ENCODE measurements at regions not wholly inside any gene's neighbourhood (a gene's known extent, or its start where the extent isn't known, plus 50 kb on each side); places are given as distances from the start of the nearest gene placed in this dataset.

GRCh38 chr22:49638788-49639187, 188.9 kb downstream of the BRD1 start:
- DNase-seq = no peak

GRCh38 chr22:49638001-49638400, 189.7 kb downstream of the BRD1 start:
- DNase-seq = no peak

GRCh38 chr22:49637255-49637760, 190.4 kb downstream of the BRD1 start:
- DNase-seq = no peak

- no peak for DNase-seq
Measured at GRCh38 chr22:49636649-49637048, 191.0 kb downstream of the BRD1 start.

- no peak for DNase-seq
Measured at GRCh38 chr22:49636214-49636613, 191.5 kb downstream of the BRD1 start.

- no peak for DNase-seq
Measured at GRCh38 chr22:49634006-49634772, 193.5 kb downstream of the BRD1 start.

- no peak for DNase-seq
Measured at GRCh38 chr22:49633010-49633324, 194.7 kb downstream of the BRD1 start.

GRCh38 chr22:49632199-49633009, 195.3 kb downstream of the BRD1 start:
- peak; percentile 48 for DNase-seq

- no peak for DNase-seq
Measured at GRCh38 chr22:49630448-49630946, 197.2 kb downstream of the BRD1 start.

GRCh38 chr22:49629586-49630447, 197.9 kb downstream of the BRD1 start:
- DNase-seq = no peak

GRCh38 chr22:49629261-49629570, 198.5 kb downstream of the BRD1 start:
- no peak for DNase-seq

GRCh38 chr22:49628391-49629260, 199.0 kb downstream of the BRD1 start:
- DNase-seq = no peak

GRCh38 chr22:49627217-49628181, 200.2 kb downstream of the BRD1 start:
- no peak for DNase-seq

- no peak for DNase-seq
Measured at GRCh38 chr22:49626361-49627216, 201.1 kb downstream of the BRD1 start.

- DNase-seq = no peak
Measured at GRCh38 chr22:49624421-49625177, 203.1 kb downstream of the BRD1 start.

- DNase-seq = no peak
Measured at GRCh38 chr22:49623715-49624114, 204.0 kb downstream of the BRD1 start.

GRCh38 chr22:49623176-49623575, 204.5 kb downstream of the BRD1 start:
- no peak for DNase-seq

All from skin of body (tissue), 1 donor.